K562 (cell line): ENCODE measurements at regions not wholly inside any gene's neighbourhood (a gene's known extent, or its start where the extent isn't known, plus 50 kb on each side); places are given as distances from the start of the nearest gene placed in this dataset.

Experiments
- ATAC-seq: fragments of 200-7000 bp; cut with Tn5 transposase; 3 replicates; pipeline ENCODE4 v1.9.1; 2020; ENCODE audit warnings: moderate library complexity
- BruUV-seq: library from RNA; stranded (reverse); fragments of 400-500 nt; replicated peaks from 2 replicates; lab custom pipeline; 2021; lab: Mats Ljungman, UMichigan
- CTCF ChIA-PET: fragments of 300-600 bp; formaldehyde crosslinking; extraction: SDS; loops from one replicate; lab custom pipeline; 2021; ENCODE audit warnings: low intra/inter-chr PET ratio; lab: Yijun Ruan, JAX
- POLR2A ChIA-PET: fragments of 300-600, 350-650 bp; sonication (Branson Sonifier 250); formaldehyde crosslinking; extraction: SDS; loops from one replicate; lab custom pipeline; 2021; ENCODE audit warnings: antibody characterized with exemption, inconsistent platforms; lab: Yijun Ruan, JAX
- DNase-seq, 4 experiments: peaks; one replicate each; pipeline versions ENCODE4 v3.0.0 to v3.0.0-alpha.2; 2011 to 2018; ENCODE audit warnings: low spot score in 3 of 4, mixed read lengths in 3 of 4; ENCODE audit errors: extremely low read depth in 1 of 4
- FAIRE-seq: peaks from 2 replicates; lab custom pipeline; 2011; peaks lifted over from hg19 to GRCh38; lab: Jason Lieb, UNC
- H2AFZ ChIP-seq: 2 replicates; pipeline ENCODE4 v1.6.0; 2011; ENCODE audit warnings: low read depth, low read length, control low read depth, inconsistent platforms
- H3K27ac ChIP-seq: fragments of 200-600 bp; 3 replicates; pipeline ENCODE4 v1.8.0; 2011; ENCODE audit warnings: low read depth, mild to moderate bottlenecking, control low read depth, inconsistent platforms, low read length, moderate library complexity, mixed read lengths; ENCODE audit errors: extremely low read depth
- H3K27me3 ChIP-seq, 2 experiments: fragments of 300-600 bp in 1 of 2; 2 replicates in 1 of 2; 3 replicates in 1 of 2; pipeline versions ENCODE4 v1.6.0 to v1.8.0; 2011; ENCODE audit warnings: inconsistent platforms in 2 of 2, low read length in 2 of 2, mild to moderate bottlenecking in 1 of 2, mixed read lengths in 1 of 2, moderate library complexity in 1 of 2; ENCODE audit not compliant: control insufficient read depth in 2 of 2, insufficient read depth in 2 of 2
- H3K36me3 ChIP-seq: fragments of 300-600 bp; 3 replicates; pipeline ENCODE4 v1.8.0; 2011; ENCODE audit warnings: mild to moderate bottlenecking, low read length, inconsistent platforms; ENCODE audit not compliant: control insufficient read depth, insufficient read depth
- H3K4me1 ChIP-seq, 2 experiments: fragments of 200-600 bp in 1 of 2; replicated peaks in 1 of 2; 2 replicates in 1 of 2; 3 replicates in 1 of 2; pipeline versions ENCODE4 v1.5.1 to v1.8.0; 2011; ENCODE audit warnings: inconsistent platforms in 2 of 2, low read length in 2 of 2, mild to moderate bottlenecking in 1 of 2, mixed read lengths in 1 of 2, moderate library complexity in 1 of 2; ENCODE audit not compliant: control insufficient read depth in 2 of 2, insufficient read depth in 2 of 2
- H3K4me2 ChIP-seq: 2 replicates; pipeline ENCODE4 v1.6.1; 2011; ENCODE audit warnings: low read length, control low read depth, inconsistent platforms, mixed read lengths; ENCODE audit not compliant: insufficient read depth
- H3K4me3 ChIP-seq: fragments of 200-600 bp; sonication (generic), shearing (Covaris generic); 2 replicates; pipeline ENCODE4 v1.5.1; 2016; ENCODE audit warnings: control low read depth, inconsistent platforms
- H3K79me2 ChIP-seq: fragments of 200-600 bp; 3 replicates; pipeline ENCODE4 v1.8.0; 2011; ENCODE audit warnings: low read length, inconsistent platforms; ENCODE audit not compliant: control insufficient read depth, insufficient read depth
- H3K9ac ChIP-seq, 2 experiments: 2 replicates each; pipeline versions ENCODE4 v1.6.0 to v1.6.1; 2011; ENCODE audit warnings: low read depth in 2 of 2, low read length in 2 of 2, control low read depth in 1 of 2, inconsistent platforms in 1 of 2, mild to moderate bottlenecking in 1 of 2, mixed read lengths in 1 of 2; ENCODE audit not compliant: insufficient read depth in 1 of 2
- H3K9me1 ChIP-seq: one replicate; pipeline ENCODE4 v1.6.0; 2011; ENCODE audit warnings: inconsistent platforms, mild to moderate bottlenecking, low read length, moderate library complexity; ENCODE audit not compliant: control insufficient read depth, insufficient read depth
- H3K9me3 ChIP-seq: replicated peaks from 2 replicates; pipeline ENCODE4 v1.5.1; 2011; ENCODE audit warnings: low read depth, low read length, inconsistent platforms; ENCODE audit not compliant: control insufficient read depth, insufficient read depth
- H4K20me1 ChIP-seq: replicated peaks from 2 replicates; pipeline ENCODE4 v1.6.1; 2011; ENCODE audit warnings: low read length, inconsistent platforms, mixed read lengths; ENCODE audit not compliant: control insufficient read depth, insufficient read depth
- ATF7 ChIP-seq: fragments of 450-650 bp; IDR thresholded peaks from 2 replicates; pipeline ENCODE4 v1.7.1; 2014; ENCODE audit warnings: mild to moderate bottlenecking, moderate library complexity
- DACH1 ChIP-seq: fragments of 450-650 bp; IDR thresholded peaks from 2 replicates; pipeline ENCODE4 v1.6.1; 2018; ENCODE audit not compliant: partially characterized antibody
- E2F3 ChIP-seq: fragments of 250-450 bp; sonication (Bioruptor Pico); IDR thresholded peaks from 2 replicates; pipeline ENCODE4 v1.4.0; 2020; ENCODE audit warnings: mild to moderate bottlenecking
- EP400 ChIP-seq: fragments of 450-650 bp; IDR thresholded peaks from 2 replicates; pipeline ENCODE4 v1.6.1; 2017; ENCODE audit warnings: antibody characterized with exemption, mild to moderate bottlenecking, moderate library complexity
- GTF2A2 ChIP-seq: IDR thresholded peaks from 2 replicates; pipeline ENCODE4 v1.6.1; 2016; ENCODE audit warnings: mild to moderate bottlenecking, missing genetic modification characterization, missing compliant biosample characterization
- JUN ChIP-seq, 2 experiments: sonication (generic) in 1 of 2; formaldehyde crosslinking in 1 of 2; IDR thresholded peaks; 2 replicates each; pipeline versions ENCODE4 v1.6.1 to v1.8.0; 2012 to 2022; ENCODE audit warnings: borderline replicate concordance in 2 of 2, mild to moderate bottlenecking in 2 of 2, improper control_type of control experiment in 1 of 2, low read depth in 1 of 2, low read length in 1 of 2, missing genetic modification reagents in 1 of 2
- NFATC3 ChIP-seq: fragments of 450-650 bp; IDR thresholded peaks from 2 replicates; pipeline ENCODE4 v1.6.1; 2017; ENCODE audit warnings: mild to moderate bottlenecking
- NR3C1 ChIP-seq: sonication (generic); formaldehyde crosslinking; IDR thresholded peaks from 2 replicates; pipeline ENCODE4 v1.8.1; 2022; ENCODE audit warnings: missing genetic modification reagents
- POLR2AphosphoS2 ChIP-seq: IDR thresholded peaks from 2 replicates; pipeline ENCODE4 v1.6.1; 2012; ENCODE audit warnings: low read length, improper control_type of control experiment
- PURB ChIP-seq: sonication (generic); formaldehyde crosslinking; IDR thresholded peaks from 2 replicates; pipeline ENCODE4 v1.9.0; 2021; ENCODE audit warnings: low read depth, mild to moderate bottlenecking, missing genetic modification reagents
- RBFOX2 ChIP-seq: fragments of 200-400 bp; formaldehyde crosslinking; IDR thresholded peaks from 2 replicates; pipeline ENCODE4 v1.6.1; 2017; ENCODE audit warnings: low read depth, mild to moderate bottlenecking, low read length, moderate library complexity
- SMC3 ChIP-seq: conservative IDR thresholded peaks from 2 replicates; pipeline ENCODE4 v1.6.1; 2011; ENCODE audit warnings: low read depth, low read length, improper control_type of control experiment; ENCODE audit not compliant: insufficient read depth
- TAL1 ChIP-seq: fragments of 450-650 bp; IDR thresholded peaks from 2 replicates; pipeline ENCODE4 v1.6.1; 2016; ENCODE audit warnings: mild to moderate bottlenecking
- TEAD2 ChIP-seq: fragments of 450-650 bp; IDR thresholded peaks from 2 replicates; pipeline ENCODE4 v1.6.1; 2016; ENCODE audit warnings: missing genetic modification characterization, control low read depth, missing compliant biosample characterization
- XRCC3 ChIP-seq: fragments of 450-650 bp; IDR thresholded peaks from 2 replicates; pipeline ENCODE4 v1.6.1; 2017; ENCODE audit warnings: mild to moderate bottlenecking, moderate library complexity
- WGBS: fragments of 100-300 bp; shearing (Covaris generic); methylation state at CpG from one replicate; pipeline ENCODE4 v1.1.6; 2016; ENCODE audit warnings: low coverage, mixed read lengths; ENCODE audit not compliant: insufficient coverage; ENCODE audit errors: missing lambda C conversion rate; 5-methylcytosine and 5-hydroxymethylcytosine counted together
- in situ Hi-C: fragments of 300-500 bp; cut with MboI; formaldehyde crosslinking; loops from 4 replicates; pipeline ENCODE4 v1.15.0; 2018; ENCODE audit warnings: inconsistent platforms, mixed read lengths
- intact Hi-C: fragments of 100-400 bp; cut with micrococcal nuclease; formaldehyde crosslinking; loops from 2 replicates; pipeline ENCODE4 v1.14.2; 2022
- TF ChIP-seq, protein P1 (sequence below): fragments of 450-650 bp; formaldehyde crosslinking; IDR thresholded peaks from 2 replicates; pipeline ENCODE4 v1.4.0; 2022; ENCODE audit warnings: missing genetic modification characterization
- TF ChIP-seq, protein P2 (sequence below): sonication (generic); formaldehyde crosslinking; IDR thresholded peaks from 2 replicates; pipeline ENCODE4 v1.9.0; 2022; ENCODE audit warnings: mild to moderate bottlenecking, missing genetic modification reagents
- TF ChIP-seq, protein P3 (sequence below): fragments of 450-650 bp; IDR thresholded peaks from 2 replicates; pipeline ENCODE4 v1.6.1; 2018; ENCODE audit not compliant: partially characterized antibody

DNA sequence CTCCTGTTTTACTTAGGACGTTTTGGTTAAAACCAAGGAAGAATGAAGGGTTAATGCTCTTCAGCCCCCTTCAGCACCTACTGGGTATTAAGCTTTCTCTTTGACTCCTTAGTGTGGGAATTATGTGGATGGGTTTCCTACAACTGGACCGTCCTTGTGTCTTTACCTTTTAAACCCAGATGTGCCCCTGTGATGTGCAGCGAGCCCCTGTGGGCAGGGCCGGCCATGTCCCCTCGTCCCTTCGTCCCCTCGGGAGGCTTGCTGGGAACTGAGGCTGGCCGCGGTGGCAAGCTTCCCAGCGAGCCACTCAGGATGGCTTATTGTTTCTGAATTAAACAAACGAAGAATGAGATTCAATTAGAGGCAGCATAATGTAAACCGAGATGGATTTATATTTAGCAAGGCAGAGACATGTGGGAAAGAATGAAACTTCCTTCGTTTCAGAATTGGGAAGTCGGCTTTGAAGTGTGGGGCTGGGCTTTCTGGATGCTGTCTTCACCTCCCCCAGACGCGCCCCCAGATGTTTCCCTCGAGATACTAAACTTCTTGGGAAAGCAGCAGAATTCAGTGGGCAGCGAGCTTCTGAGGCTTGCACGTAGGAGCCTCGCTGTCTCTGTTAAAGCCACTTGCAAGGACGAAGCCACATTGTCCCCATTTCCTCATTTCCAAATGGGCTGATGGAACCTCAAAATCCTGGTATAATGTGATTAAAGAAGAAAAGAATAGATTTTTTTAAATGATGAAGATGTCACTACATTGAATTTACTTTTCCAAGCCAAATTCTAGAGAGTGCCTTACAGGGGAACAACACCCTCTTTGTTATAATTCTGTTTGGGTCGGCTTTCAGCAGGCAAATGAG, 146.0 kb downstream of the VAPA start:
- peaks cover 53 to 62% of the 10 kb centered on the region in 2 experiments for H3K27me3 ChIP-seq
- H3K4me3 ChIP-seq, result no peak overlapping the region
- H3K36me3 ChIP-seq, result no peaks in the 10 kb centered on the region
- no peaks in the 10 kb centered on the region for H3K9me3 ChIP-seq
- no peak overlapping the region for H3K4me2 ChIP-seq
- ChIA-PET POLR2A (interaction anchor here (0.7 kb wide), 1 partner anchor 101 kb away, joined by 3 read pairs; no protein-coding TSS in a partner anchor), CTCF (interaction anchor here (0.6 kb wide), 1 partner anchor 433 kb away, joined by 3 read pairs; no protein-coding TSS in a partner anchor)
- no peak for FAIRE-seq
- H4K20me1 ChIP-seq, result no peaks in the 10 kb centered on the region
- WGBS, result under 1% methylated on average over 22 of the region's 22 CpGs
- H3K79me2 ChIP-seq, result no peaks in the 10 kb centered on the region
- H2AFZ ChIP-seq, result no peak overlapping the region
- H3K9me1 ChIP-seq, result no peaks in the 10 kb centered on the region
- 0 out of 5 replicates have a peak, but pooled peaks cover 0 to 4% of the 10 kb centered on the region in 2 experiments for H3K4me1 ChIP-seq
- peak in 1 of 4 experiments; percentile 10 for DNase-seq
- H3K9ac ChIP-seq, result no peak overlapping the region
- BruUV-seq, result no TSS peak
- ATAC-seq, result no peak
- intact Hi-C loops, result no loop called here
- no peak overlapping the region for H3K27ac ChIP-seq
- in situ Hi-C loops, result no loop called here
- TF ChIP-seq ATF7 (no peak), SMC3 (no peak), NR3C1 (CRISPR knock-in tag) (no peak), TEAD2 (tag) (no peak), PURB (no peak), DACH1 (no peak), GTF2A2 (tag) (no peak), TAL1 (no peak), RBFOX2 (no peak), JUN (IDR thresholded peaks at IDR 0.05; ENCODE audit: borderline replicate concordance, low read depth, low read length) (no peak), JUN (CRISPR knock-in tag; IDR thresholded peaks at IDR 0.05; ENCODE audit: borderline replicate concordance) (no peak), E2F3 (CRISPR knock-in tag) (no peak), XRCC3 (no peak), EP400 (no peak), NFATC3 (no peak), POLR2AphosphoS2 (no peak)
- TF ChIP-seq, protein P1, sequence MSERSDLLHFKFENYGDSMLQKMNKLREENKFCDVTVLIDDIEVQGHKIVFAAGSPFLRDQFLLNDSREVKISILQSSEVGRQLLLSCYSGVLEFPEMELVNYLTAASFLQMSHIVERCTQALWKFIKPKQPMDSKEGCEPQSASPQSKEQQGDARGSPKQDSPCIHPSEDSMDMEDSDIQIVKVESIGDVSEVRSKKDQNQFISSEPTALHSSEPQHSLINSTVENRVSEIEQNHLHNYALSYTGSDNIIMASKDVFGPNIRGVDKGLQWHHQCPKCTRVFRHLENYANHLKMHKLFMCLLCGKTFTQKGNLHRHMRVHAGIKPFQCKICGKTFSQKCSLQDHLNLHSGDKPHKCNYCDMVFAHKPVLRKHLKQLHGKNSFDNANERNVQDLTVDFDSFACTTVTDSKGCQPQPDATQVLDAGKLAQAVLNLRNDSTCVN (CRISPR knock-in tag), result no peak
- TF ChIP-seq, protein P2, sequence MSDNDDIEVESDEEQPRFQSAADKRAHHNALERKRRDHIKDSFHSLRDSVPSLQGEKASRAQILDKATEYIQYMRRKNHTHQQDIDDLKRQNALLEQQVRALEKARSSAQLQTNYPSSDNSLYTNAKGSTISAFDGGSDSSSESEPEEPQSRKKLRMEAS (CRISPR knock-in tag), result no peak
- TF ChIP-seq, protein P3, sequence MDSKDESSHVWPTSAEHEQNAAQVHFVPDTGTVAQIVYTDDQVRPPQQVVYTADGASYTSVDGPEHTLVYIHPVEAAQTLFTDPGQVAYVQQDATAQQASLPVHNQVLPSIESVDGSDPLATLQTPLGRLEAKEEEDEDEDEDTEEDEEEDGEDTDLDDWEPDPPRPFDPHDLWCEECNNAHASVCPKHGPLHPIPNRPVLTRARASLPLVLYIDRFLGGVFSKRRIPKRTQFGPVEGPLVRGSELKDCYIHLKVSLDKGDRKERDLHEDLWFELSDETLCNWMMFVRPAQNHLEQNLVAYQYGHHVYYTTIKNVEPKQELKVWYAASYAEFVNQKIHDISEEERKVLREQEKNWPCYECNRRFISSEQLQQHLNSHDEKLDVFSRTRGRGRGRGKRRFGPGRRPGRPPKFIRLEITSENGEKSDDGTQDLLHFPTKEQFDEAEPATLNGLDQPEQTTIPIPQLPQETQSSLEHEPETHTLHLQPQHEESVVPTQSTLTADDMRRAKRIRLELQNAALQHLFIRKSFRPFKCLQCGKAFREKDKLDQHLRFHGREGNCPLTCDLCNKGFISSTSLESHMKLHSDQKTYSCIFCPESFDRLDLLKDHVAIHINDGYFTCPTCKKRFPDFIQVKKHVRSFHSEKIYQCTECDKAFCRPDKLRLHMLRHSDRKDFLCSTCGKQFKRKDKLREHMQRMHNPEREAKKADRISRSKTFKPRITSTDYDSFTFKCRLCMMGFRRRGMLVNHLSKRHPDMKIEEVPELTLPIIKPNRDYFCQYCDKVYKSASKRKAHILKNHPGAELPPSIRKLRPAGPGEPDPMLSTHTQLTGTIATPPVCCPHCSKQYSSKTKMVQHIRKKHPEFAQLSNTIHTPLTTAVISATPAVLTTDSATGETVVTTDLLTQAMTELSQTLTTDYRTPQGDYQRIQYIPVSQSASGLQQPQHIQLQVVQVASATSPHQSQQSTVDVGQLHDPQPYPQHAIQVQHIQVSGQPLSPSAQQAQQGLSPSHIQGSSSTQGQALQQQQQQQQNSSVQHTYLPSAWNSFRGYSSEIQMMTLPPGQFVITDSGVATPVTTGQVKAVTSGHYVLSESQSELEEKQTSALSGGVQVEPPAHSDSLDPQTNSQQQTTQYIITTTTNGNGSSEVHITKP, result no peak
